Neuron (in vitro differentiated cells): ENCODE measurements at regions not wholly inside any gene's neighbourhood (a gene's known extent, or its start where the extent isn't known, plus 50 kb on each side); places are given as distances from the start of the nearest gene placed in this dataset.

Experiments used
- H2AFZ ChIP-seq: one replicate; pipeline ENCODE4 v1.6.1; 2013; ENCODE audit warnings: low read depth, mild to moderate bottlenecking, inconsistent platforms, low read length, moderate library complexity
- H3K27me3 ChIP-seq: one replicate; pipeline ENCODE4 v1.6.1; 2013; ENCODE audit warnings: low read length; ENCODE audit not compliant: insufficient read depth
- H3K36me3 ChIP-seq: one replicate; pipeline ENCODE4 v1.6.1; 2013; ENCODE audit warnings: low read length; ENCODE audit not compliant: insufficient read depth
- H3K4me1 ChIP-seq: one replicate; pipeline ENCODE4 v1.6.1; 2013; ENCODE audit warnings: low read length; ENCODE audit not compliant: insufficient read depth
- H3K4me3 ChIP-seq: 2 replicates; pipeline ENCODE4 v1.5.1; 2013; ENCODE audit warnings: mild to moderate bottlenecking, low read length, moderate library complexity
- H3K9me3 ChIP-seq: one replicate; pipeline ENCODE4 v1.6.1; 2013; ENCODE audit warnings: low read length

DNA sequence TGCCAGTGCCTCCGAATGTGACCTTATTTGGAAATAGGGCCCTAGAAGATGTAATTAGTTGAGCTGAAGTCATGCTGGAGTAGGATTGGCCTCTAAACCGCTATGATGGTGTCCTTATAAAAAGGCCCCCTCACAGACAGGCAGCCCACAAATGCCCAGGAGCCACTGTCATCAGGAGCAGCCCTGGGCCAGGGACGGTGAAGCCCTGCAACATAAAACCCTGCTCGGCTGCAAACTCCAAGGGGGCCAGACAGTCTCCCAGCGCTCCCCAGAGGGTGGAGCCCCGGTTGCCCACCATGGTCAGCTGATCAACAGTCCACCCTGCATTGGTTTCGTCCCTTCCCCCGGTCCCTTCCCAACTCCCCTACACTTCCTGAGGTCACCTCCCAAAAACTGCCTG lies 351.7 kb downstream of the FOXL1 start:
- Histone ChIP-seq H3K9me3 (no peaks in the 10 kb centered on the region), H3K4me1 (no peaks in the 10 kb centered on the region), H3K27me3 (peaks cover 4% of the 10 kb centered on the region), H2AFZ (no peak overlapping the region), H3K36me3 (no peaks in the 10 kb centered on the region), H3K4me3 (no peak overlapping the region)

DNA sequence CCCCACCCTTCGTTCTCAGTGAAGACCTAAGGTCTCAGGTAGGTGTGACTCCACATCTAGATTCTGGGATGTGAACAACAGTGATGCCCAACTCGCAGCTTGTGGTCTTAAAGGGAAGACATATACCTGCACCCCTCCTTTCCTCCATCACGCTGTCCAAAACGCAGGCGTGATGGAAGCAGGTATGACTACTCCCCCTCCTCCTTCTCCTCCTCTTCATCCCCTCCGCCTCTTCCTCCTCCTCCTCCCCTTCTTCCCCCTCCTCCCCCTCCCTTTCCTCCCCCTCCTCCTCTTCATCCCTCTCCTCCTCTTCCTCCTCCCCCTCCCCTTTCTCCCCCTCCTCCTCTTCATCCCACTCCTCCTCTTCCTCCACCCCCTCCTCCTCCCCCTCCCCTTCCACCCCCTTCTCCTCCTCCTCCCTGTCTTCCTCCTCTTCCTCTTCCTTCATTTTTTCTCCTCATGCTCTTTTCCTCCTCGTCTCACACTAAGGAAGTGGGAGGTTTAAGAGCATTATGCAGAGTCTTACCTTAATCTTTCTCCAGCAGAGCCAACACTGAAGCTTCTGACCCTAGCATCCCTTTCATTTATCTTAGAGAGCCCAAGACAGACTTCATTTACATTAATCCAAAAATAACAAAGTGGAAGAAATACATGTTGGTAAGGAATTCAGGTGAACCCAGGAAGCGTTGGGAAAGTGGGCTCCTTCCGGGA lies 352.5 kb downstream of the FOXL1 start:
- H3K4me1 ChIP-seq = no peaks in the 10 kb centered on the region
- H3K36me3 ChIP-seq = no peaks in the 10 kb centered on the region
- H3K9me3 ChIP-seq = no peaks in the 10 kb centered on the region
- H3K27me3 ChIP-seq = peaks cover 3% of the 10 kb centered on the region
- no peak overlapping the region for H3K4me3 ChIP-seq
- H2AFZ ChIP-seq = no peak overlapping the region

DNA sequence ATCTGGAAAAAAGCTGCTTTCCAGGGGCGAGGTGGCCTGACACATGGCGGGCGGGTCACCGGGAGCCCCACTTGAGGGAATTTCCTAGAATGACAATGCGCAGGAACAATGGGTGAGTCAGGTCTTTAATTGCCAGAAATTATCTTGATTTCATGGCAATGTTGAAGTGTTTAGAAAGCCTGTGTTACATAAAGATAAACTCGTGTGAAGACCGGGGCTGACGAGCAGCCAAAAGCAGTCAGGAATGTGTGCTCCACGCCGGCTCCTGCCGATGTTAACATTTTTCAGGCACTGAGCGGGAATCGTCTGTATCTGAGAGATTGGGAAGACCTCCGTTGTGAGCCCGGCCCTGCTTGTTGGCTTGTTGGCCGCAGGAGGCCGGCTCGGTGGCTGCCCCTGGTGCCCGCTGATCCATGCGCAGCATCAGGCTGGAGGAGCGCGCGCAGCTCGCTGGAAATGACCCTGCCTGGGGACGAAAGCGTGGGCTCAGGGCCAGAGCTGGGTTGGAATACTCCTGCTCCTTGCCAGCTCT lies 353.1 kb downstream of the FOXL1 start:
- Histone ChIP-seq H2AFZ (no peak overlapping the region), H3K4me1 (no peaks in the 10 kb centered on the region), H3K27me3 (peaks cover 3% of the 10 kb centered on the region), H3K4me3 (no peak overlapping the region), H3K9me3 (no peaks in the 10 kb centered on the region), H3K36me3 (no peaks in the 10 kb centered on the region)

- H3K27me3 ChIP-seq = peaks cover 3% of the 10 kb centered on the region
- H3K4me3 ChIP-seq = no peak overlapping the region
- no peaks in the 10 kb centered on the region for H3K9me3 ChIP-seq
- H3K4me1 ChIP-seq = no peaks in the 10 kb centered on the region
- H2AFZ ChIP-seq = no peak overlapping the region
- H3K36me3 ChIP-seq = no peaks in the 10 kb centered on the region
Measured at GRCh38 chr16:86932130-86932982, 354.0 kb downstream of the FOXL1 start.

DNA sequence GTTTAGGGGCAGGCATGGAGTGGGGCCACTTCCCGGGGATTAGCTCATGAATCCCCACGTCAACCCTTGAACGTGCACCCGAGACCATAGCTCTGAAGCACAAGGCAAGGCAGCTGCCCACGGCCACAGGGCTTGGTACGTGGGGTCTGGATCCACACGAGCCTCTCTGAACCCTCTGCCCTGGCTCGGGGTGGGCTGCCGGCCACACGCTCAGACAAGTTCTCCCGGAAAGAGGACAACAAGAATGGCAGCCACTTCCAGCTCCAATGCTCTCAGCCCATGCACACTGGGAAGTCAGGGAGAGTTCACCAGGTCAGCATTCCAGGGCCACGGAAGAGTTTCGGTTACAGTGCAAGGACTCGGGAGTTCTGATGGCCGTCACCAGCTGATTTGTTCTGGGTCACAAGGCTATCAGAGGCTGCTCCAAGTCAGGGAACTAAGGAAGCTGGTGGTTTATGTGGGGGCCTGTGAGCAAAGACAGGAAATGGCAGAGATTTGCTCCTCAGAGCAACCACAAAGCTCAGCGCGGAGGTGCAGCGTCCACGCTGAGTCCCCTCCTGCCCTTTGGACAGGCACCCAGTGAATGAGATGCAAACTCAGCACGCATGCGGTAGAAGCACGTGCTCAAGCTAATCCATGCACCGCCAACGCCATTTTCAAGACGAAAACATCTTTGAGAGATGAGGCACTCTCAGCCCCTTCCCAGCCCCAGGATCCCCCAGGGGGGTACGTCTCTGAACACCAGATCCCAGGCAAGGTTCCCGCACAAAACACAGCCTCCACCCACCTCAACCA lies 356.4 kb downstream of the FOXL1 start:
- no peak overlapping the region for H3K4me3 ChIP-seq
- H3K36me3 ChIP-seq = no peaks in the 10 kb centered on the region
- no peaks in the 10 kb centered on the region for H3K4me1 ChIP-seq
- H3K27me3 ChIP-seq = peaks cover 3% of the 10 kb centered on the region
- H3K9me3 ChIP-seq = no peaks in the 10 kb centered on the region
- H2AFZ ChIP-seq = no peak overlapping the region

DNA sequence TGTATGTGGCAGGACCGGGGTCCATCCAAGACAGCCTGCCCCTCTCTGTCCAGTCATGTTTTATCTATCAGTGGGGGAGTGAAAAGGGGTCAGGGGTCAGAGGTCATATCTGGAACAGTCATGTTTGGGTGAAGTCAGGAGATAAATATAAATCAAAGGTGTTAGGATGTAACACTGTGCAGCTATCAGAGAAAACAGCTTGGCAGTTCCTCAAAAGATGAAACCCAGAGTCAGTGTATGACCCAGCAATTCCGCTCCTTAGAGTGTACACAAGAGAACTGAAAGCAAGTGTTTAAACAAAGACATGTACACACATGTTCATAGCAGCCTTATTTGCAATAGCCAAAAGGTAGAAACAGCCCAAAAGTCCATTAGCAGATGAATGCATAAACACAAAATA lies 361.3 kb downstream of the FOXL1 start:
- Histone ChIP-seq H3K9me3 (no peaks in the 10 kb centered on the region), H3K4me3 (no peak overlapping the region), H2AFZ (no peak overlapping the region), H3K36me3 (no peaks in the 10 kb centered on the region), H3K27me3 (peaks cover 3% of the 10 kb centered on the region), H3K4me1 (no peaks in the 10 kb centered on the region)

- H3K9me3 ChIP-seq = no peaks in the 10 kb centered on the region
- H3K4me1 ChIP-seq = no peaks in the 10 kb centered on the region
- no peak overlapping the region for H2AFZ ChIP-seq
- H3K36me3 ChIP-seq = no peaks in the 10 kb centered on the region
- no peaks in the 10 kb centered on the region for H3K27me3 ChIP-seq
- no peak overlapping the region for H3K4me3 ChIP-seq
Measured at GRCh38 chr16:86941731-86942130, 363.4 kb downstream of the FOXL1 start.

DNA sequence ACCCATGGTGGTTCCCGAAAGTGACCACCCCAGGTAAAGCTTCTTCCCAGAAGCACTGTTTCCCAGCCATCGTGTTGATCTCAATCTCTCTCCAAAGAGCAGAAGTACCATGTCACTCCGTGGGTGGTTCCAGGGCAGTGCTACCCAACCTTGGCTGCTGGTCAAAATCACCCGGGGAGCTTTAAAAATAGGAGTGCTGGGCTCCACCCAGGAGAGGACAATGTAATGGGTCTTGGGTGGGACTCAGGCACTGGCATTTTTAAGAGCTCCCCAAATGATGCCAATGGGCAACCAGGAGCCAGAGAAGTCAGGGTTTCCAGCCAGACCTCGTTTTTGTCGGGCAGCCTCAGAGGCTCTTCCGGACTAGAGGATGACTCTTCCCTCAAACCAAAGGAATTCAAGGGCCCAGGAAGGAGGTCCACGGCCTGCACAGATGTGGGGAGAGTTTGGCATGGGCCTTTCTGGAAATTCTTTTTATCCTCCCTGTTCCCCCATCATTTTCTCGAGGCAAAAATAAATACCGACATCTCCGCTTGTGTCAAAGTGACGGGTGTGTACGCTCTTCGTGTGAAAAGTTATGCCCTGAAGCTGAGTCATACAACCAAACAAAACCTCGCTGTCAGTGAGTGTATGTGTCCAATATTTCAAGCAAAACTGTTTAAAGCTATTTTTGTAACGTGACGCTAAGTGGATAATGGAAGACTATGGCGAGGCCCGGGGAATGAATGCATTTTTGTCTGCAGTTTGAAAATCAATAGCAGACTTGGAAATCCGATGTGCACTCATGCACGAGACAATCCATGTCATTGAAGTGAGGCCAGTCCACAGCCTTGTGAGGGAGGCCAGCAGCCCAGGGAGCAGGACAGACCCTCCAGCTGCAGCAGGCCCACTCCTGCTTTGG lies 364.1 kb downstream of the FOXL1 start:
- Histone ChIP-seq H2AFZ (no peak overlapping the region), H3K9me3 (no peaks in the 10 kb centered on the region), H3K4me1 (no peaks in the 10 kb centered on the region), H3K27me3 (no peaks in the 10 kb centered on the region), H3K36me3 (no peaks in the 10 kb centered on the region), H3K4me3 (no peak overlapping the region)

DNA sequence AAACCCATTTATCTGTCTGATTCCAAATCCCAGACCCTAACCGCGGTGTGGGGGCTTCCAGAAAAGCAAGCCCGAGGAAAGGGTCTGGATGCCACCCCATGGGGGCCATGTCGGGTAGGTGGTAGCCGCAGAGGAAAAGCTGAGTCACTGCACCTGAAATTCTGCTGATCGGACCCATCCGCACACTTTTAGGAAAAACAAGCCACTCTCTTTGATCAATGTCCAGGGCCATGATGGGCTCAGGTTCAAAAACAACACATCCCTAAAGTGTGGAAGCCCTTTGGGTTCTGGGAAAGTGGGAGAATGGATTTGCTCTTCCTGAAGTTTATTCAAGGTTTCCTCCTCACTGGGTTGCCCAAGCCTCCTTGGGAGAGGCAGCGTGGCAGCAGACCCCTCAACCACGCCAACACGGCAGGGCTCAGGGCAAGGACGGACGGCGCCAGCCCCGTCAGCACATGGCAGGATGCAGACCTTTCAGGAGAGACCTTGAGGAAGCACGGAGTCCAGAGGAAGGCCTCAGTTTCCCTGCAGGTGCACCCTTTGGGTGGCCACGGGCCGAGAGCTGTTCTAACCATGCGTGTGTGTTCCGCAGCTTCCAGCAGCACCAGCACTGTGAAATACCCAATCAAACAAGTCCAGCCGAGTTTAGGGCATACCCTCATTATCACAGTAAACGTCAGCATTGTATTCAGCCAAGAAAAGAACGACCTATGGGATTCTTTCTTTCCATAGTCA lies 367.0 kb downstream of the FOXL1 start:
- Histone ChIP-seq H3K36me3 (no peaks in the 10 kb centered on the region), H2AFZ (no peak overlapping the region), H3K27me3 (no peaks in the 10 kb centered on the region), H3K4me1 (no peaks in the 10 kb centered on the region), H3K4me3 (no peak overlapping the region), H3K9me3 (no peaks in the 10 kb centered on the region)

- H3K4me3 ChIP-seq = no peak overlapping the region
- H3K36me3 ChIP-seq = no peaks in the 10 kb centered on the region
- no peaks in the 10 kb centered on the region for H3K4me1 ChIP-seq
- H2AFZ ChIP-seq = no peak overlapping the region
- H3K9me3 ChIP-seq = no peaks in the 10 kb centered on the region
- no peaks in the 10 kb centered on the region for H3K27me3 ChIP-seq
Measured at GRCh38 chr16:86946396-86946795, 368.0 kb downstream of the FOXL1 start.

GRCh38 chr16:86946981-86947380 lies 368.6 kb downstream of the FOXL1 start:
- no peaks in the 10 kb centered on the region for H3K36me3 ChIP-seq
- no peaks in the 10 kb centered on the region for H3K9me3 ChIP-seq
- H3K4me1 ChIP-seq = no peaks in the 10 kb centered on the region
- no peak overlapping the region for H2AFZ ChIP-seq
- H3K4me3 ChIP-seq = no peak overlapping the region
- H3K27me3 ChIP-seq = no peaks in the 10 kb centered on the region

GRCh38 chr16:86948046-86948445 lies 369.1 kb downstream of the C16orf95 start:
- no peak overlapping the region for H2AFZ ChIP-seq
- H3K27me3 ChIP-seq = no peaks in the 10 kb centered on the region
- no peak overlapping the region for H3K4me3 ChIP-seq
- H3K36me3 ChIP-seq = no peaks in the 10 kb centered on the region
- no peaks in the 10 kb centered on the region for H3K9me3 ChIP-seq
- no peaks in the 10 kb centered on the region for H3K4me1 ChIP-seq
